ENCODE measurements at regions not wholly inside any gene's neighbourhood (a gene's known extent, or its start where the extent isn't known, plus 50 kb on each side); places are given as distances from the start of the nearest gene placed in this dataset.
A peak's percentile ranks its signal among the peaks of the same experiment; 100 is the strongest.

GRCh38 chr12:114757684-114758325, 73.8 kb upstream of the TBX3 start:
- POLR2A ChIA-PET, result no interaction called here
- no peak for TF ChIP-seq RNF2 (IDR thresholded peaks at IDR 0.05; ENCODE audit: borderline replicate concordance, low read depth)
- no peak for TF ChIP-seq ESRRA (IDR thresholded peaks at IDR 0.05; ENCODE audit: borderline replicate concordance, low read length)
- TF ChIP-seq, protein P1, sequence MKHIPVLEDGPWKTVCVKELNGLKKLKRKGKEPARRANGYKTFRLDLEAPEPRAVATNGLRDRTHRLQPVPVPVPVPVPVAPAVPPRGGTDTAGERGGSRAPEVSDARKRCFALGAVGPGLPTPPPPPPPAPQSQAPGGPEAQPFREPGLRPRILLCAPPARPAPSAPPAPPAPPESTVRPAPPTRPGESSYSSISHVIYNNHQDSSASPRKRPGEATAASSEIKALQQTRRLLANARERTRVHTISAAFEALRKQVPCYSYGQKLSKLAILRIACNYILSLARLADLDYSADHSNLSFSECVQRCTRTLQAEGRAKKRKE (CRISPR knock-in tag; IDR thresholded peaks at IDR 0.05; ENCODE audit: low read depth), result no peak
- TF ChIP-seq FOSB (CRISPR knock-in tag; IDR thresholded peaks at IDR 0.05), result no peak
- TF ChIP-seq PHF8 (IDR thresholded peaks at IDR 0.05; ENCODE audit: borderline replicate concordance, low read depth), result no peak
- TF ChIP-seq, protein P2, sequence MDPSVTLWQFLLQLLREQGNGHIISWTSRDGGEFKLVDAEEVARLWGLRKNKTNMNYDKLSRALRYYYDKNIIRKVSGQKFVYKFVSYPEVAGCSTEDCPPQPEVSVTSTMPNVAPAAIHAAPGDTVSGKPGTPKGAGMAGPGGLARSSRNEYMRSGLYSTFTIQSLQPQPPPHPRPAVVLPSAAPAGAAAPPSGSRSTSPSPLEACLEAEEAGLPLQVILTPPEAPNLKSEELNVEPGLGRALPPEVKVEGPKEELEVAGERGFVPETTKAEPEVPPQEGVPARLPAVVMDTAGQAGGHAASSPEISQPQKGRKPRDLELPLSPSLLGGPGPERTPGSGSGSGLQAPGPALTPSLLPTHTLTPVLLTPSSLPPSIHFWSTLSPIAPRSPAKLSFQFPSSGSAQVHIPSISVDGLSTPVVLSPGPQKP (IDR thresholded peaks at IDR 0.05; ENCODE audit: low read depth, low read length), result no peak
- TF ChIP-seq KDM1A (IDR thresholded peaks at IDR 0.05; ENCODE audit: low read depth), result no peak
- no peak for TF ChIP-seq HES2 (IDR thresholded peaks at IDR 0.05)
- no peak for TF ChIP-seq KDM5A (IDR thresholded peaks at IDR 0.05)
- TF ChIP-seq ZC3H11A (IDR thresholded peaks at IDR 0.05), result no peak
- TF ChIP-seq MAFK (IDR thresholded peaks at IDR 0.05; ENCODE audit: partially characterized antibody), result no peak
- TF ChIP-seq HOXA7 (CRISPR knock-in tag; IDR thresholded peaks at IDR 0.05), result no peak
- no peak for TF ChIP-seq BHLHE40 (IDR thresholded peaks at IDR 0.05; ENCODE audit: low read depth, low read length)

DNA sequence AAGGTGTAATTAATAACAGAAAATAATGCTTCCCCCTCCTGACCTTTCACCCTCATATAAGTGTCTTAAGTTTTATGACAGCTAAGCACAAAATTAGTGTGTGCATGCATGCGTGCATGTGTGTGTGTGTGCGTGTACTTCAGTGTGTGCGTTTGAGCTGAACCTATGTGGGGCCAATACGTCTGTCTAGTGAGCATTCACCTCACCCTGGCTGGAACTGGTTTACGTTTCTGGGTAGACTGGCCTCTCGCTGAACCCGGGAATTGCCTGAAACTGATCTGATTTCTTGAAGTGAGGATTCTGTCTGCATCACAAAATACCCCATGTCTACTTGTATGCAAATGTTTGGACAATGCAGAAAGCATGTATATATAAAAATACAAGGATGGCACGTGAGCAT, 68.2 kb upstream of the TBX3 start:
- DNase-seq (ENCODE audit: low read depth in 1 of 2, low spot score in 1 of 2) (no peak), FAIRE-seq (no peak), ATAC-seq (no peak)
- Histone ChIP-seq H3K9me3 (no peaks in the 10 kb centered on the region), H3K4me3 (no peak overlapping the region), H3K4me2 (no peak overlapping the region), H3K4me1 (no peaks in the 10 kb centered on the region), H3K27ac (no peak overlapping the region)
- POLR2A ChIA-PET, result no interaction called here
- TF ChIP-seq TP53 (CRISPR knock-in tag; IDR thresholded peaks at IDR 0.05) (no peak), HOXB5 (CRISPR knock-in tag; IDR thresholded peaks at IDR 0.05) (no peak), FOSL2 (IDR thresholded peaks at IDR 0.05) (no peak), FOSL2 (CRISPR knock-in tag; IDR thresholded peaks at IDR 0.05) (no peak), MAFK (IDR thresholded peaks at IDR 0.05; ENCODE audit: partially characterized antibody) (peak; percentile 46), HES2 (IDR thresholded peaks at IDR 0.05) (no peak)
- CTCF ChIA-PET, result no interaction called here
- WGBS (ENCODE audit: missing lambda C conversion rate), result 75% methylated on average over 8 of the region's 8 CpGs

More at GRCh38 chr12:114757684-114758325, 73.8 kb upstream of the TBX3 start:
- Histone ChIP-seq H3K27ac (no peak overlapping the region), H3K4me1 (peaks cover 11% of the 10 kb centered on the region), H3K9me3 (no peaks in the 10 kb centered on the region), H3K4me2 (no peak overlapping the region), H3K4me3 (no peak overlapping the region)
- ATAC-seq (no peak), DNase-seq (ENCODE audit: low read depth in 1 of 2, low spot score in 1 of 2) (no peak), FAIRE-seq (no peak)
- 65% methylated on average over 4 of the region's 4 CpGs for WGBS (ENCODE audit: missing lambda C conversion rate)
- CTCF ChIA-PET, result no interaction called here

DNA sequence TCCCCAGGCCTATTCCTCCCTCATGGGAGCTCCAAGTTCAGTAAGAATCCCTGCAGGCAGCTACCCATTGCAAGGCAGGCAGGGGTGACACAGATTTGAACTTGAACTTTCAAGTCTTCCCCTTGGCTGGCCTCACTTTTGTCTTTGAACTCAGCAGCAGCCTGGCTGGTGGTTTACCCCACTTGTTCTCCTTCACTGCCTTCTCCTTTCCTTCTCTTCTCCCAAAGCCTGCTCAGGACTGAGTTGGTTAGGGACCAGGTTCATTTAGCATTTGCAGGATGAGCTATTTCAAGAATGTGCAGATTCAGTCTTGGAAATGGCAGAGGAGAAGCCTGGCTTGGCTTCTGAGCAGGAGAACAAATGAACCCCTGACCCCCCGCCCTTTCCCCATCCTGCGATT, 67.7 kb upstream of the TBX3 start:
- no peak for ATAC-seq
- Histone ChIP-seq H3K4me2 (no peak overlapping the region), H3K27ac (no peak overlapping the region), H3K4me1 (no peaks in the 10 kb centered on the region), H3K9me3 (no peaks in the 10 kb centered on the region), H3K4me3 (no peak overlapping the region)
- CTCF ChIA-PET, result no interaction called here
- POLR2A ChIA-PET, result no interaction called here
- no peak for FAIRE-seq
- no peak for DNase-seq (ENCODE audit: low read depth in 1 of 2, low spot score in 1 of 2)
- TF ChIP-seq BHLHE40 (IDR thresholded peaks at IDR 0.05; ENCODE audit: low read depth, low read length), result no peak
- TF ChIP-seq FOXS1 (CRISPR knock-in tag; IDR thresholded peaks at IDR 0.05), result no peak
- TF ChIP-seq MAFK (IDR thresholded peaks at IDR 0.05; ENCODE audit: partially characterized antibody), result no peak
- no peak for TF ChIP-seq MAX (IDR thresholded peaks at IDR 0.05)
- no peak for TF ChIP-seq PHF8 (IDR thresholded peaks at IDR 0.05; ENCODE audit: borderline replicate concordance, low read depth)
- TF ChIP-seq USF2 (IDR thresholded peaks at IDR 0.05), result no peak
- 86% methylated on average over 2 of the region's 2 CpGs for WGBS (ENCODE audit: missing lambda C conversion rate)

All from A549 (cell line).